Vagina (tissue), 2 donors: ENCODE measurements at regions not wholly inside any gene's neighbourhood (a gene's known extent, or its start where the extent isn't known, plus 50 kb on each side); places are given as distances from the start of the nearest gene placed in this dataset.

ENCODE experiments used
- DNase-seq, 2 donors: peaks; one replicate each; pipeline ENCODE4 v3.0.0-alpha.2; 2017; ENCODE audit errors: extremely low spot score in 2 of 2
- H3K27ac ChIP-seq: fragments of 200-600 bp; sonication (generic); one replicate; pipeline ENCODE4 v1.5.1; 2019
- H3K27me3 ChIP-seq: fragments of 200-600 bp; sonication (generic); one replicate; pipeline ENCODE4 v1.5.1; 2019
- H3K36me3 ChIP-seq, 2 donors: fragments of 200-600 bp; sonication (generic); one replicate each; pipeline ENCODE4 v1.5.1; 2017 to 2019
- H3K4me1 ChIP-seq: fragments of 200-600 bp; sonication (generic); one replicate; pipeline ENCODE4 v1.5.1; 2019
- H3K4me3 ChIP-seq, 2 donors: fragments of 200-600 bp; sonication (generic); 1 replicate in 1 of 2; 2 replicates in 1 of 2; pipeline ENCODE4 v1.5.1; 2016 to 2019
- H3K9me3 ChIP-seq: fragments of 200-600 bp; sonication (generic); one replicate; pipeline ENCODE4 v1.5.1; 2019
- POLR2A ChIP-seq, 2 donors: fragments of 450-650 bp; IDR thresholded peaks; one replicate each; pipeline ENCODE4 v1.6.1; 2017; ENCODE audit warnings: antibody characterized with exemption in 2 of 2, mild to moderate bottlenecking in 2 of 2, moderate library complexity in 2 of 2
- POLR2AphosphoS5 ChIP-seq, 2 donors: sonication (generic); formaldehyde crosslinking; IDR thresholded peaks; one replicate each; pipeline ENCODE4 v1.9.0; 2017; ENCODE audit warnings: antibody characterized with exemption in 2 of 2, mild to moderate bottlenecking in 2 of 2, low read depth in 1 of 2; ENCODE audit not compliant: insufficient read depth in 1 of 2
- intact Hi-C: fragments of 100-400 bp; cut with DNase I; formaldehyde crosslinking; loops from one replicate; pipeline ENCODE4 v1.15.1; 2023
- TF ChIP-seq, protein P1 (sequence below), 3 experiments: fragments of 450-650 bp in 2 of 3; fragments of 200-600 bp in 1 of 3; sonication (generic) in 1 of 3; IDR thresholded peaks; one replicate each; pipeline ENCODE4 v1.5.1; 2017 to 2019; ENCODE audit warnings: antibody characterized with exemption in 3 of 3, mild to moderate bottlenecking in 2 of 3, moderate library complexity in 2 of 3

- Histone ChIP-seq H3K27me3 (no peaks in the 10 kb centered on the region), H3K4me1 (no peaks in the 10 kb centered on the region), H3K9me3 (no peaks in the 10 kb centered on the region), H3K36me3 (no peaks in the 10 kb centered on the region), H3K4me3 (no peak overlapping the region), H3K27ac (no peak overlapping the region)
- DNase-seq = no peak
- TF ChIP-seq POLR2A (IDR thresholded peaks at IDR 0.05) (no peak), POLR2AphosphoS5 (IDR thresholded peaks at IDR 0.05; ENCODE audit: insufficient read depth in 1 of 2, low read depth in 1 of 2) (no peak)
- TF ChIP-seq, protein P1, sequence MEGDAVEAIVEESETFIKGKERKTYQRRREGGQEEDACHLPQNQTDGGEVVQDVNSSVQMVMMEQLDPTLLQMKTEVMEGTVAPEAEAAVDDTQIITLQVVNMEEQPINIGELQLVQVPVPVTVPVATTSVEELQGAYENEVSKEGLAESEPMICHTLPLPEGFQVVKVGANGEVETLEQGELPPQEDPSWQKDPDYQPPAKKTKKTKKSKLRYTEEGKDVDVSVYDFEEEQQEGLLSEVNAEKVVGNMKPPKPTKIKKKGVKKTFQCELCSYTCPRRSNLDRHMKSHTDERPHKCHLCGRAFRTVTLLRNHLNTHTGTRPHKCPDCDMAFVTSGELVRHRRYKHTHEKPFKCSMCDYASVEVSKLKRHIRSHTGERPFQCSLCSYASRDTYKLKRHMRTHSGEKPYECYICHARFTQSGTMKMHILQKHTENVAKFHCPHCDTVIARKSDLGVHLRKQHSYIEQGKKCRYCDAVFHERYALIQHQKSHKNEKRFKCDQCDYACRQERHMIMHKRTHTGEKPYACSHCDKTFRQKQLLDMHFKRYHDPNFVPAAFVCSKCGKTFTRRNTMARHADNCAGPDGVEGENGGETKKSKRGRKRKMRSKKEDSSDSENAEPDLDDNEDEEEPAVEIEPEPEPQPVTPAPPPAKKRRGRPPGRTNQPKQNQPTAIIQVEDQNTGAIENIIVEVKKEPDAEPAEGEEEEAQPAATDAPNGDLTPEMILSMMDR (IDR thresholded peaks at IDR 0.05) = no peak
- intact Hi-C loops = no loop called here
Measured at GRCh38 chr10:3893901-3894563, 109.0 kb upstream of the KLF6 start.

GRCh38 chr10:3892440-3893425, 107.7 kb upstream of the KLF6 start:
- Histone ChIP-seq H3K4me3 (no peak overlapping the region), H3K36me3 (no peaks in the 10 kb centered on the region), H3K27ac (no peak overlapping the region), H3K4me1 (peaks cover 7% of the 10 kb centered on the region), H3K27me3 (no peaks in the 10 kb centered on the region), H3K9me3 (no peaks in the 10 kb centered on the region)
- DNase-seq = no peak
- TF ChIP-seq POLR2AphosphoS5 (IDR thresholded peaks at IDR 0.05; ENCODE audit: insufficient read depth in 1 of 2, low read depth in 1 of 2) (no peak), POLR2A (IDR thresholded peaks at IDR 0.05) (no peak)
- TF ChIP-seq, protein P1 (IDR thresholded peaks at IDR 0.05) = no peak
- intact Hi-C loops = no loop called here

- Histone ChIP-seq H3K4me1 (peaks cover 20% of the 10 kb centered on the region), H3K9me3 (no peaks in the 10 kb centered on the region), H3K36me3 (no peaks in the 10 kb centered on the region), H3K4me3 (no peak overlapping the region), H3K27ac (no peak overlapping the region), H3K27me3 (no peaks in the 10 kb centered on the region)
- intact Hi-C loops = no loop called here
- no peak for DNase-seq
- TF ChIP-seq, protein P1 (IDR thresholded peaks at IDR 0.05) = no peak
- TF ChIP-seq POLR2AphosphoS5 (IDR thresholded peaks at IDR 0.05; ENCODE audit: insufficient read depth in 1 of 2, low read depth in 1 of 2) (no peak), POLR2A (IDR thresholded peaks at IDR 0.05) (no peak)
Measured at GRCh38 chr10:3891396-3891795, 106.4 kb upstream of the KLF6 start.

DNA sequence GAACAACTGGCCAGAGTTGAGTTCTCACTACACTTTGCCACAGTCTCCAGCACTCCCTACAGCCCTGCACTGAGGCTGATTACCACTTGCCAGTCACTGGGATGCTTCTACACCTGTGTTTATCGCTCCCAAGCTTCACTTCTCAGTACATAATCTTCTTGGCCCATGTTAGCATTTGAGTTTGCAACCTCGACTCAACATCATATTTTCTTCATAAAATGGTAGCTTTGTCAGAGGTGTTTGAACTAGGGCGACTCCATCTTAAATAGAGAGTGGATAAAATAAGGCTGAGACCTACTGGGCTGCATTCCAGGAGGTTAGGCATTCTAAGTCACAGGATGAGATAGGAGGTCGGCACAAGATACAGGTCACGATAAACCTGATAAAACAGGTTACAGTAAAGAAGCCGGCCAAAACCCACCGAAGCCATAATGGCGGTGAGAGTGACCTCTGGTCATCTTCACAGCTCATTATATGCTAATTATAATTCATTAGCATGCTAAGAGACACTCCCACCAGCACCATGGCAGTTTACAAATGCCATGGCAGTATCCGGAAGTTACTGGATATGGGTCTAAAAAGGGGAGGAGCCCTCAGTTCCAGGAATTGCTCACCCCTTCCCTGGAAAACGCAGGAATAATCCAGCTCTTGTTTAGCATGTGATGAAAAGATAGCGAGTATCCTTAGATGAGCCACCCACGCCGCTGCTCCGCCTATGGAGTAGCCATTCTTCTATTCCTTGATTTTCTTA, 105.8 kb upstream of the KLF6 start:
- intact Hi-C loops = no loop called here
- H3K27ac ChIP-seq = no peak overlapping the region
- no peaks in the 10 kb centered on the region for H3K36me3 ChIP-seq

More for the DNA sequence above, 105.8 kb upstream of the KLF6 start:
- H3K9me3 ChIP-seq = no peaks in the 10 kb centered on the region
- no peaks in the 10 kb centered on the region for H3K27me3 ChIP-seq
- no peak for DNase-seq
- TF ChIP-seq, protein P1 (IDR thresholded peaks at IDR 0.05) = no peak
- TF ChIP-seq POLR2A (IDR thresholded peaks at IDR 0.05) (no peak), POLR2AphosphoS5 (IDR thresholded peaks at IDR 0.05; ENCODE audit: insufficient read depth in 1 of 2, low read depth in 1 of 2) (no peak)
- H3K4me1 ChIP-seq = peaks cover 26% of the 10 kb centered on the region
- H3K4me3 ChIP-seq = no peak overlapping the region
